ENCODE measurements at regions not wholly inside any gene's neighbourhood (a gene's known extent, or its start where the extent isn't known, plus 50 kb on each side); places are given as distances from the start of the nearest gene placed in this dataset.

- intact Hi-C loops (cut with DNase I; ENCODE audit: low total_unique reads) (no loop called here), in situ Hi-C loops (cut with MboI; ENCODE audit: low sequenced_read_pairs in 4 of 4) (no loop called here)
- DNase-seq, result no peak
- Histone ChIP-seq H3K36me3 (no peaks in the 10 kb centered on the region), H3K4me1 (peaks cover 0 to 2% of the 10 kb centered on the region in 2 donors), H3K4me3 (no peak overlapping the region), H3K9me3 (no peaks in the 10 kb centered on the region), H3K27me3 (no peaks in the 10 kb centered on the region), H3K27ac (no peak overlapping the region)
- TF ChIP-seq POLR2A (IDR thresholded peaks at IDR 0.05) (no peak), CTCF (IDR thresholded peaks at IDR 0.05 in 4 of 5, conservative IDR thresholded peaks at IDR 0.05 in 1 of 5) (no peak)
- ATAC-seq, result no peak
Observed at GRCh38 chr3:180378496-180378895, 223.5 kb upstream of the TTC14 start.

GRCh38 chr3:180382638-180383180 lies 219.3 kb upstream of the TTC14 start:
- intact Hi-C loops (cut with DNase I; ENCODE audit: low total_unique reads), result no loop called here
- no peak for ATAC-seq

GRCh38 chr3:180383332-180384020 lies 218.5 kb upstream of the TTC14 start:
- in situ Hi-C loops (cut with MboI; ENCODE audit: low sequenced_read_pairs in 4 of 4) (no loop called here), intact Hi-C loops (cut with DNase I; ENCODE audit: low total_unique reads) (no loop called here)
- ATAC-seq (no peak), DNase-seq (no peak)
- H3K9me3 ChIP-seq, result no peaks in the 10 kb centered on the region
- no peak overlapping the region for H3K27ac ChIP-seq
- H3K36me3 ChIP-seq, result no peaks in the 10 kb centered on the region
- H3K27me3 ChIP-seq, result no peaks in the 10 kb centered on the region
- peaks cover 0 to 2% of the 10 kb centered on the region in 2 donors for H3K4me1 ChIP-seq
- TF ChIP-seq CTCF (IDR thresholded peaks at IDR 0.05 in 4 of 5, conservative IDR thresholded peaks at IDR 0.05 in 1 of 5) (no peak), POLR2A (IDR thresholded peaks at IDR 0.05) (no peak)
- H3K4me3 ChIP-seq, result no peak overlapping the region

More at GRCh38 chr3:180382638-180383180, 219.3 kb upstream of the TTC14 start:
- TF ChIP-seq CTCF (IDR thresholded peaks at IDR 0.05 in 4 of 5, conservative IDR thresholded peaks at IDR 0.05 in 1 of 5) (no peak), POLR2A (IDR thresholded peaks at IDR 0.05) (no peak)
- Histone ChIP-seq H3K36me3 (no peaks in the 10 kb centered on the region), H3K4me3 (no peak overlapping the region), H3K27ac (no peak overlapping the region), H3K4me1 (peaks cover 0 to 2% of the 10 kb centered on the region in 2 donors), H3K27me3 (no peaks in the 10 kb centered on the region), H3K9me3 (no peaks in the 10 kb centered on the region)
- in situ Hi-C loops (cut with MboI; ENCODE audit: low sequenced_read_pairs in 4 of 4), result no loop called here
- no peak for DNase-seq

GRCh38 chr3:180390313-180390712 lies 211.7 kb upstream of the TTC14 start:
- no peaks in the 10 kb centered on the region for H3K9me3 ChIP-seq
- H3K27ac ChIP-seq, result no peak overlapping the region
- no peak for ATAC-seq
- no peaks in the 10 kb centered on the region for H3K36me3 ChIP-seq
- no peak for TF ChIP-seq POLR2A (IDR thresholded peaks at IDR 0.05)
- TF ChIP-seq CTCF (IDR thresholded peaks at IDR 0.05 in 4 of 5, conservative IDR thresholded peaks at IDR 0.05 in 1 of 5), result no peak
- H3K4me1 ChIP-seq, result no peaks in the 10 kb centered on the region
- intact Hi-C loops (cut with DNase I; ENCODE audit: low total_unique reads) (no loop called here), in situ Hi-C loops (cut with MboI; ENCODE audit: low sequenced_read_pairs in 4 of 4) (no loop called here)
- DNase-seq, result no peak
- H3K4me3 ChIP-seq, result no peak overlapping the region
- no peaks in the 10 kb centered on the region for H3K27me3 ChIP-seq
